ENCODE measurements at regions not wholly inside any gene's neighbourhood (a gene's known extent, or its start where the extent isn't known, plus 50 kb on each side); places are given as distances from the start of the nearest gene placed in this dataset.
"Not testable (repeated sequence)": the region's sequence is repeated elsewhere in the genome, so short reads cannot be mapped to it uniquely, and the experiment has no call there.

DNA sequence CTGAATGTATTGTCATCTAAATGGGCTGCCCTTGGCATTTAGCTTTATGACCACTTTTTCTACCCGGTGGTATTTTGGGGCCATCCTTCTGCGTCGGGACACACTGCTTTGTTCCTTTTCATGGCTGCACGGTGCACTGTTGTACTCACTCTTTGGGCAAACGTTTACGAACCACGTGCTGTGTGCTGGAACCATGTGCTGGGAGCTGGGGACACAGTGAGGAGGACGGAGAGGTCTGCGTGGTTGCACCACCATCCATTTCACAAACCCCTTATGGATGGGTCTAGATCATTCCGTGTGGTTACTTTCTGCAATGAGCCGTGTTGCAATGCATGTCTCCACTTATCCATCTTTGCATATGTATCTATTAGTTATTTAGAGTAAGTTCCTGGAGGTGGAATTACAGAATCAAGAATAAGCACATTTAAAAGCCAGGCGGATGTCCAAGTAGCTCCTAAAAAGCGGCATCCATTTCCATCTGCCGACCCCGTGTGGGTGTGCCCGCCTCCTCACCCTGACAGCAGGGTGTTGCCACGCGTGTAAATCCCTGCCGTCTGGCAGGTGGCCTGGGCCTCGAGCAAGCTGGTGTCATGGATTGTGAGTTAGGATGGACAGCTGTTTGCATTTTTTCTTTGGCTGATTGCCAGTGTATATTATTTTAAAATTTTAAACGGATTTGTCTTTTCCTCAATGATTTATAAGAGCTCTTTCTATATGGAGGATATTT lies 183.1 kb downstream of the BANP start:
- not testable (repeated sequence) for TF ChIP-seq ZBTB49 (tag by site-specific recombination; IDR thresholded peaks at IDR 0.05; ENCODE audit: low read depth); ZBTB7A (tag by site-specific recombination; IDR thresholded peaks at IDR 0.05; ENCODE audit: low read depth); ZNF2 (tag by site-specific recombination; IDR thresholded peaks at IDR 0.05); ZNF324 (tag by site-specific recombination; IDR thresholded peaks at IDR 0.05); ZNF555 (tag by site-specific recombination; conservative IDR thresholded peaks at IDR 0.05)
- TF ChIP-seq, protein P1, sequence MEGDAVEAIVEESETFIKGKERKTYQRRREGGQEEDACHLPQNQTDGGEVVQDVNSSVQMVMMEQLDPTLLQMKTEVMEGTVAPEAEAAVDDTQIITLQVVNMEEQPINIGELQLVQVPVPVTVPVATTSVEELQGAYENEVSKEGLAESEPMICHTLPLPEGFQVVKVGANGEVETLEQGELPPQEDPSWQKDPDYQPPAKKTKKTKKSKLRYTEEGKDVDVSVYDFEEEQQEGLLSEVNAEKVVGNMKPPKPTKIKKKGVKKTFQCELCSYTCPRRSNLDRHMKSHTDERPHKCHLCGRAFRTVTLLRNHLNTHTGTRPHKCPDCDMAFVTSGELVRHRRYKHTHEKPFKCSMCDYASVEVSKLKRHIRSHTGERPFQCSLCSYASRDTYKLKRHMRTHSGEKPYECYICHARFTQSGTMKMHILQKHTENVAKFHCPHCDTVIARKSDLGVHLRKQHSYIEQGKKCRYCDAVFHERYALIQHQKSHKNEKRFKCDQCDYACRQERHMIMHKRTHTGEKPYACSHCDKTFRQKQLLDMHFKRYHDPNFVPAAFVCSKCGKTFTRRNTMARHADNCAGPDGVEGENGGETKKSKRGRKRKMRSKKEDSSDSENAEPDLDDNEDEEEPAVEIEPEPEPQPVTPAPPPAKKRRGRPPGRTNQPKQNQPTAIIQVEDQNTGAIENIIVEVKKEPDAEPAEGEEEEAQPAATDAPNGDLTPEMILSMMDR (tag by site-specific recombination; IDR thresholded peaks at IDR 0.05): not testable (repeated sequence)
- TF ChIP-seq, protein P2, sequence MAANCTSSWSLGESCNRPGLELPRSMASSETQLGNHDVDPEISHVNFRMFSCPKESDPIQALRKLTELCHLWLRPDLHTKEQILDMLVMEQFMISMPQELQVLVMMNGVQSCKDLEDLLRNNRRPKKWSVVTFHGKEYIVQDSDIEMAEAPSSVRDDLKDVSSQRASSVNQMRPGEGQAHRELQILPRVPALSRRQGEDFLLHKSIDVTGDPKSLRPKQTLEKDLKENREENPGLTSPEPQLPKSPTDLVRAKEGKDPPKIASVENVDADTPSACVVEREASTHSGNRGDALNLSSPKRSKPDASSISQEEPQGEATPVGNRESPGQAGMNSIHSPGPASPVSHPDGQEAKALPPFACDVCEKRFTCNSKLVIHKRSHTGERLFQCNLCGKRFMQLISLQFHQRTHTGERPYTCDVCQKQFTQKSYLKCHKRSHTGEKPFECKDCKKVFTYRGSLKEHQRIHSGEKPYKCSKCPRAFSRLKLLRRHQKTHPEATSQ (tag by site-specific recombination; IDR thresholded peaks at IDR 0.05): not testable (repeated sequence)
